ENCODE measurements at regions not wholly inside any gene's neighbourhood (a gene's known extent, or its start where the extent isn't known, plus 50 kb on each side); places are given as distances from the start of the nearest gene placed in this dataset.

GRCh38 chr9:119009249-119009648, 360.0 kb downstream of the BRINP1 start:
- DNase-seq (ENCODE audit: low spot score in 2 of 2), result no peak
- H3K27me3 ChIP-seq (ENCODE audit: low read depth), result no peaks in the 10 kb centered on the region
- H3K4me3 ChIP-seq, result no peak overlapping the region
- no peaks in the 10 kb centered on the region for H3K36me3 ChIP-seq (replicated peaks)
- H3K4me1 ChIP-seq, result no peaks in the 10 kb centered on the region
- in situ Hi-C loops (cut with MboI; ENCODE audit: low sequenced_read_pairs), result no loop called here
- no peaks in the 10 kb centered on the region for H3K9me3 ChIP-seq

GRCh38 chr9:119020284-119020683, 349.0 kb downstream of the BRINP1 start:
- Histone ChIP-seq H3K27me3 (ENCODE audit: low read depth) (no peaks in the 10 kb centered on the region; the same call in 1 of the 2 replicates), H3K9me3 (no peaks in the 10 kb centered on the region), H3K36me3 (replicated peaks) (no peaks in the 10 kb centered on the region), H3K4me3 (no peak overlapping the region), H3K4me1 (no peaks in the 10 kb centered on the region)
- in situ Hi-C loops (cut with MboI; ENCODE audit: low sequenced_read_pairs), result no loop called here
- DNase-seq (ENCODE audit: low spot score in 2 of 2), result no peak

- no peaks in the 10 kb centered on the region for H3K36me3 ChIP-seq (replicated peaks)
- DNase-seq (ENCODE audit: low spot score in 2 of 2), result no peak
- no peaks in the 10 kb centered on the region for H3K4me1 ChIP-seq
- H3K27me3 ChIP-seq (ENCODE audit: low read depth), result no peaks in the 10 kb centered on the region; the same call in 1 of the 2 replicates
- in situ Hi-C loops (cut with MboI; ENCODE audit: low sequenced_read_pairs), result no loop called here
- H3K4me3 ChIP-seq, result no peak overlapping the region
- no peaks in the 10 kb centered on the region for H3K9me3 ChIP-seq
Measured at GRCh38 chr9:119020730-119021333, 348.4 kb downstream of the BRINP1 start.

- no peak overlapping the region for H3K4me3 ChIP-seq
- H3K4me1 ChIP-seq, result no peaks in the 10 kb centered on the region
- in situ Hi-C loops (cut with MboI; ENCODE audit: low sequenced_read_pairs), result no loop called here
- DNase-seq (ENCODE audit: low spot score in 2 of 2), result no peak
- H3K36me3 ChIP-seq (replicated peaks), result no peaks in the 10 kb centered on the region
- no peaks in the 10 kb centered on the region for H3K9me3 ChIP-seq
- no peaks in the 10 kb centered on the region for H3K27me3 ChIP-seq (ENCODE audit: low read depth)
Measured at GRCh38 chr9:119026120-119026519, 343.1 kb downstream of the BRINP1 start.

- no peaks in the 10 kb centered on the region for H3K36me3 ChIP-seq (replicated peaks)
- no peak overlapping the region for H3K4me3 ChIP-seq
- H3K27me3 ChIP-seq (ENCODE audit: low read depth), result no peaks in the 10 kb centered on the region
- H3K9me3 ChIP-seq, result no peaks in the 10 kb centered on the region
- DNase-seq (ENCODE audit: low spot score in 2 of 2), result no peak
- H3K4me1 ChIP-seq, result no peaks in the 10 kb centered on the region
- in situ Hi-C loops (cut with MboI; ENCODE audit: low sequenced_read_pairs), result no loop called here
Measured at GRCh38 chr9:119027901-119028699, 341.1 kb downstream of the BRINP1 start.

- Histone ChIP-seq H3K4me1 (no peaks in the 10 kb centered on the region), H3K9me3 (no peaks in the 10 kb centered on the region), H3K4me3 (no peak overlapping the region), H3K36me3 (replicated peaks) (no peaks in the 10 kb centered on the region), H3K27me3 (ENCODE audit: low read depth) (no peaks in the 10 kb centered on the region)
- in situ Hi-C loops (cut with MboI; ENCODE audit: low sequenced_read_pairs), result no loop called here
- no peak for DNase-seq (ENCODE audit: low spot score in 2 of 2)
Measured at GRCh38 chr9:119029886-119030285, 339.3 kb downstream of the BRINP1 start.

- H3K27me3 ChIP-seq (ENCODE audit: low read depth), result no peaks in the 10 kb centered on the region
- no peaks in the 10 kb centered on the region for H3K36me3 ChIP-seq (replicated peaks)
- DNase-seq (ENCODE audit: low spot score in 2 of 2), result no peak
- no peak overlapping the region for H3K4me3 ChIP-seq
- in situ Hi-C loops (cut with MboI; ENCODE audit: low sequenced_read_pairs), result no loop called here
- H3K9me3 ChIP-seq, result no peaks in the 10 kb centered on the region
- H3K4me1 ChIP-seq, result no peaks in the 10 kb centered on the region
Measured at GRCh38 chr9:119033596-119033995, 335.6 kb downstream of the BRINP1 start.

- H3K27me3 ChIP-seq (ENCODE audit: low read depth), result no peaks in the 10 kb centered on the region
- H3K36me3 ChIP-seq (replicated peaks), result no peaks in the 10 kb centered on the region
- no peaks in the 10 kb centered on the region for H3K9me3 ChIP-seq
- no peaks in the 10 kb centered on the region for H3K4me1 ChIP-seq
- no peak overlapping the region for H3K4me3 ChIP-seq
- no peak for DNase-seq (ENCODE audit: low spot score in 2 of 2)
- in situ Hi-C loops (cut with MboI; ENCODE audit: low sequenced_read_pairs), result no loop called here
Measured at GRCh38 chr9:119036969-119037368, 332.3 kb downstream of the BRINP1 start.

- in situ Hi-C loops (cut with MboI; ENCODE audit: low sequenced_read_pairs), result no loop called here
Measured at GRCh38 chr9:119043996-119044395, 325.2 kb downstream of the BRINP1 start.

GRCh38 chr9:119044806-119045205, 324.4 kb downstream of the BRINP1 start:
- H3K27me3 ChIP-seq (ENCODE audit: low read depth), result no peaks in the 10 kb centered on the region
- no peaks in the 10 kb centered on the region for H3K4me1 ChIP-seq
- no peak for DNase-seq (ENCODE audit: low spot score in 2 of 2)
- in situ Hi-C loops (cut with MboI; ENCODE audit: low sequenced_read_pairs), result no loop called here
- no peaks in the 10 kb centered on the region for H3K9me3 ChIP-seq
- no peaks in the 10 kb centered on the region for H3K36me3 ChIP-seq (replicated peaks)
- no peak overlapping the region for H3K4me3 ChIP-seq

More at GRCh38 chr9:119043996-119044395, 325.2 kb downstream of the BRINP1 start:
- H3K4me3 ChIP-seq, result no peak overlapping the region
- no peaks in the 10 kb centered on the region for H3K4me1 ChIP-seq
- H3K36me3 ChIP-seq (replicated peaks), result no peaks in the 10 kb centered on the region
- H3K27me3 ChIP-seq (ENCODE audit: low read depth), result no peaks in the 10 kb centered on the region
- DNase-seq (ENCODE audit: low spot score in 2 of 2), result no peak
- H3K9me3 ChIP-seq, result no peaks in the 10 kb centered on the region

- no peak for DNase-seq (ENCODE audit: low spot score in 2 of 2)
- no peaks in the 10 kb centered on the region for H3K36me3 ChIP-seq (replicated peaks)
- in situ Hi-C loops (cut with MboI; ENCODE audit: low sequenced_read_pairs), result no loop called here
- no peaks in the 10 kb centered on the region for H3K4me1 ChIP-seq
- no peaks in the 10 kb centered on the region for H3K27me3 ChIP-seq (ENCODE audit: low read depth)
- no peaks in the 10 kb centered on the region for H3K9me3 ChIP-seq
- no peak overlapping the region for H3K4me3 ChIP-seq
Measured at GRCh38 chr9:119047513-119048307, 321.5 kb downstream of the BRINP1 start.

- no peak overlapping the region for H3K4me3 ChIP-seq
- H3K36me3 ChIP-seq (replicated peaks), result no peaks in the 10 kb centered on the region
- in situ Hi-C loops (cut with MboI; ENCODE audit: low sequenced_read_pairs), result no loop called here
- H3K27me3 ChIP-seq (ENCODE audit: low read depth), result no peaks in the 10 kb centered on the region
- H3K4me1 ChIP-seq, result no peaks in the 10 kb centered on the region
- DNase-seq (ENCODE audit: low spot score in 2 of 2), result no peak
- H3K9me3 ChIP-seq, result no peaks in the 10 kb centered on the region
Measured at GRCh38 chr9:119050281-119050680, 319.0 kb downstream of the BRINP1 start.

GRCh38 chr9:119052339-119053030, 316.8 kb downstream of the BRINP1 start:
- H3K36me3 ChIP-seq (replicated peaks), result no peaks in the 10 kb centered on the region
- no peak for DNase-seq (ENCODE audit: low spot score in 2 of 2)
- no peak overlapping the region for H3K4me3 ChIP-seq
- in situ Hi-C loops (cut with MboI; ENCODE audit: low sequenced_read_pairs), result no loop called here
- no peaks in the 10 kb centered on the region for H3K9me3 ChIP-seq
- H3K4me1 ChIP-seq, result no peaks in the 10 kb centered on the region
- no peaks in the 10 kb centered on the region for H3K27me3 ChIP-seq (ENCODE audit: low read depth)

Measured in HAP-1 (cell line).